ENCODE measurements at regions not wholly inside any gene's neighbourhood (a gene's known extent, or its start where the extent isn't known, plus 50 kb on each side); places are given as distances from the start of the nearest gene placed in this dataset.

- Histone ChIP-seq H3K27me3 (no peaks in the 10 kb centered on the region), H3K27ac (no peak overlapping the region), H3K4me3 (no peak overlapping the region), H3K4me1 (ENCODE audit: insufficient read depth) (no peaks in the 10 kb centered on the region), H3K36me3 (no peaks in the 10 kb centered on the region), H3K9me3 (peaks cover 0 to 3% of the 10 kb centered on the region in 2 donors)
- intact Hi-C loops (cut with DNase I), result no loop called here
- DNase-seq, result no peak
- TF ChIP-seq POLR2A (IDR thresholded peaks at IDR 0.05) (no peak), CTCF (IDR thresholded peaks at IDR 0.05) (no peak), EP300 (IDR thresholded peaks at IDR 0.05) (no peak)
Observed at GRCh38 chr20:57080796-57081195, 185.6 kb downstream of the BMP7 start.

GRCh38 chr20:57082357-57082945, 184.0 kb downstream of the BMP7 start:
- no peak for DNase-seq
- WGBS, 3 donors, result 55 to 65% (median 62%) methylated on average over 13 of the region's 13 CpGs
- Histone ChIP-seq H3K4me1 (ENCODE audit: insufficient read depth) (no peaks in the 10 kb centered on the region), H3K9me3 (peaks cover 0 to 3% of the 10 kb centered on the region in 2 donors), H3K4me3 (no peak overlapping the region), H3K27me3 (no peaks in the 10 kb centered on the region), H3K36me3 (no peaks in the 10 kb centered on the region), H3K27ac (no peak overlapping the region)
- intact Hi-C loops (cut with DNase I), result no loop called here
- no peak for TF ChIP-seq CTCF (IDR thresholded peaks at IDR 0.05)
- no peak for TF ChIP-seq POLR2A (IDR thresholded peaks at IDR 0.05)
- no peak for TF ChIP-seq EP300 (IDR thresholded peaks at IDR 0.05)

- H3K4me1 ChIP-seq (ENCODE audit: insufficient read depth), result no peaks in the 10 kb centered on the region
- no peak overlapping the region for H3K27ac ChIP-seq
- H3K36me3 ChIP-seq, result no peaks in the 10 kb centered on the region
- TF ChIP-seq CTCF (IDR thresholded peaks at IDR 0.05), result no peak
- TF ChIP-seq EP300 (IDR thresholded peaks at IDR 0.05), result no peak
- H3K4me3 ChIP-seq, result no peak overlapping the region
- WGBS, 3 donors, result 71 to 87% (median 87%) methylated on average over 9 of the region's 9 CpGs
- DNase-seq, result no peak
- H3K9me3 ChIP-seq, result peaks cover 0 to 3% of the 10 kb centered on the region in 2 donors
- H3K27me3 ChIP-seq, result no peaks in the 10 kb centered on the region
- intact Hi-C loops (cut with DNase I), result no loop called here
Observed at GRCh38 chr20:57083072-57083471, 183.4 kb downstream of the BMP7 start.

- H3K27ac ChIP-seq, result no peak overlapping the region
- TF ChIP-seq CTCF (IDR thresholded peaks at IDR 0.05), result no peak
- no peak for TF ChIP-seq EP300 (IDR thresholded peaks at IDR 0.05)
- no peaks in the 10 kb centered on the region for H3K27me3 ChIP-seq
- intact Hi-C loops (cut with DNase I), result no loop called here
- 81 to 84% (median 82%) methylated on average over 8 of the region's 8 CpGs for WGBS, 3 donors
- no peak for DNase-seq
- no peaks in the 10 kb centered on the region for H3K4me1 ChIP-seq (ENCODE audit: insufficient read depth)
- H3K9me3 ChIP-seq, result peaks cover 0 to 3% of the 10 kb centered on the region in 2 donors
- H3K36me3 ChIP-seq, result no peaks in the 10 kb centered on the region
- H3K4me3 ChIP-seq, result no peak overlapping the region
Observed at GRCh38 chr20:57086066-57086465, 180.4 kb downstream of the BMP7 start.
